ENCODE measurements at regions not wholly inside any gene's neighbourhood (a gene's known extent, or its start where the extent isn't known, plus 50 kb on each side); places are given as distances from the start of the nearest gene placed in this dataset.

- TF ChIP-seq CTCF (IDR thresholded peaks at IDR 0.05), result no peak
- no peak for TF ChIP-seq POLR2A (IDR thresholded peaks at IDR 0.05)
- no peak for TF ChIP-seq POLR2AphosphoS5 (IDR thresholded peaks at IDR 0.05; ENCODE audit: insufficient read depth in 1 of 2, low read depth in 1 of 2)
Measured at GRCh38 chr19:27718234-27718633, 1494.7 kb downstream of the UQCRFS1 start.

All from vagina (tissue), 2 donors.